ENCODE measurements at regions not wholly inside any gene's neighbourhood (a gene's known extent, or its start where the extent isn't known, plus 50 kb on each side); places are given as distances from the start of the nearest gene placed in this dataset.

GRCh38 chrX:4809571-4809970, 1096.1 kb upstream of the PRKX start:
- TF ChIP-seq CTCF (IDR thresholded peaks at IDR 0.05) (no peak), ZFX (IDR thresholded peaks at IDR 0.05; ENCODE audit: borderline replicate concordance) (no peak)
